ENCODE measurements at regions not wholly inside any gene's neighbourhood (a gene's known extent, or its start where the extent isn't known, plus 50 kb on each side); places are given as distances from the start of the nearest gene placed in this dataset.

- TF ChIP-seq CTCF (conservative IDR thresholded peaks at IDR 0.05) = no peak
- no peak overlapping the region for H3K27ac ChIP-seq
These were observed 320.4 kb downstream of the BCL11B start for GRCh38 chr14:98951521-98952152.

DNA sequence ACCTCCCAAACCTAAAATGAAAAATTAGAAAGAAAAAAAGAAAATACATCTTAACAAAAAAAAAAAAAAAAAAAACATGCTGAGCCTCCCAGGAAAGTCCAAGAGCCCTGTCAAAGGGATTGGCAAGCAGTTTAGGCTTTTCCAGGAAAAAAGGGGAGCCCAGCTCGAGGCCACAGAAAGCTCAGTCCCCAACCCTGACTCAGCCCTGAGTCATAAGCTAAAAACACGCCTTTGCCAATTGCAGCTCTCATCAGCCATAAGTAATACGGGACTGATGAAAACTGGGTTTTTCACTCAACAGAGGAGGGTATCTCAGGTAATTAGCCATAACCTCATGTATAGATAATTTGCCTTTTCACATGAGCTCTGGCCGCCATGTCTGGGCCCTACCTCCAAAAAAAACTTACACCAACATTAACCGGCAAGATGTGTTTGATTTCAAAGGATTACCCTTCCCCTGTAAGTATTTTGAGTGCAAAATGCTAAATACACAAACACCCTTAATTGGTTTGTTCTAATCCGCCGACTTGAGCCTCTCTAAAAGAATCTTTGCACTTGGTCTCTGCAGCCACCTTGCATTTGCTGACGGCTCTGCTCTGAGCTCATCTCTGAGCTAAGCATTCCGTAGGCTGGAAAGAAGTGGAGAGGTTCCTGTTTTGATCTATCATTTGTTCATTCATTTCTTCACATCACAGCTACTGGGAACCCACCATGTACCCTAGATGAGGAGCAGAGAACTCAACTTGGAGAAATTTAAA lies 319.2 kb downstream of the BCL11B start:
- no peak for TF ChIP-seq CTCF (conservative IDR thresholded peaks at IDR 0.05)
- H3K27ac ChIP-seq = no peak overlapping the region

- TF ChIP-seq CTCF (conservative IDR thresholded peaks at IDR 0.05) = no peak
These were observed 318.2 kb downstream of the BCL11B start for GRCh38 chr14:98953551-98954348.

DNA sequence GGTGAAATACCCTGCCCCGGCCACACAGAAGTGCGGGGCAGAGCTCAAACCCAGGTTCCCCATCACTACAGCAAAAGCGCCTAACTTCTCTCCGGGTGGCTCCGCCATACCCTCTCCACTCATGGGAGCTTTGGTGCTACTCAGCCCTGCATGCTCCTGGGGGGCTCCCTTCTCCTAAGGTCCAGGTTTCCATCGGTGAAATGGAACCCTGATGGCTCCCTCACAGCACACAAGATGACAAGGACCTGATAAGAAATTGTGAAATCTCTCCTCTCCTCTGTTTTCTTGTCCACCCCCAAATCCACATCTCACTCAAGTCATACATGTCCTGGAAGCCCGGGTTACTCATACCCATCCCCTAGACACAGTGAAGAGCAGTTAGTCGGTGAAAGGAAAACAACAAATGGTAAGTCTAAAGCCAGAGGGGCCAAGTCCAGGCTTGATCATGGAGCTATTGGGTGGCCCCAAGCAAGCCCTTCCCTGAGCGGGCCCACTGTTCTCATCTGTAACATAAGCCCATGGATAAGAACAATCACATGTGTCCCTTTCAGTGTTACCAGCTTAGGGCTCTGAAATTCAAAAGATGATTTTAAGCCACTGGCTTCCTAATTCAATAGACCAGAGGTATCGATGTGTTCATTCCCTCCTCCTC lies 317.5 kb downstream of the BCL11B start:
- no peak for TF ChIP-seq CTCF (conservative IDR thresholded peaks at IDR 0.05)
- H3K27ac ChIP-seq = no peak overlapping the region

More at GRCh38 chr14:98953551-98954348, 318.2 kb downstream of the BCL11B start:
- H3K27ac ChIP-seq = no peak overlapping the region

DNA sequence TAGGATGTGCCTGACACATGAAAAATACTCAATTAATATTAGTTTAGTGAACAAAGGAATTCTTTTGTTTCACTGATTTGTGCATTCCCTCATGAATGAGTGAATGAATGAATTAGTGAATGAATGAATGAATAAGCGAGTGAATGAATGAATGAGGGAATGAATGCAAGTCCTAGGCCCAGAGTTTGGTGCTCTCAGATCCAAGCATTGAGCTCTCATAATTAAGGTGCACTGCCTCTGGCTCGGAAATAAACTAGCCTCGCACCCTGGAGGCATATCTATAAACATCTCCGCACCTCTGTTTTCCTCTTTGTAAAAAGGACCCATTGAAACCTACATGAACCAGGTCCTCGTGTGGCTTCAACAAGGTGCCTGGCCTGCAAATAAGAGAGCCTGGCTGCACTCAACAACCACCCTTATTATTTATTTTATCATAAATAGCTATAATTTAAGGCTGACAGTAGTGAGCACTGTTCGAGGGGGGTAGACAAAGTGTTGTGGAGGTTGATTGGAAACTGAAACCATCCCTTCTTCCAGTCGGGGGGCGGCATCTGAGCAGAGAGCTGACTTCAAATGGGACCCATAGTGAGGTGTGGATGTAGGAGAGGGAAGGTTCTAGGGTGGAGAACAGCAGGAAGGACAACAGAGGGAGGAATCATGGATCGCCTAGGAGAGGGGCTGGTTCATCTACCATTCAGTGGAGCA lies 316.8 kb downstream of the BCL11B start:
- H3K27ac ChIP-seq = no peak overlapping the region
- no peak for TF ChIP-seq CTCF (conservative IDR thresholded peaks at IDR 0.05)

GRCh38 chr14:98955741-98956070 lies 316.3 kb downstream of the BCL11B start:
- no peak overlapping the region for H3K27ac ChIP-seq
- no peak for TF ChIP-seq CTCF (conservative IDR thresholded peaks at IDR 0.05)
